ENCODE measurements at regions not wholly inside any gene's neighbourhood (a gene's known extent, or its start where the extent isn't known, plus 50 kb on each side); places are given as distances from the start of the nearest gene placed in this dataset.
A peak's percentile ranks its signal among the peaks of the same experiment; 100 is the strongest.
"Not testable (repeated sequence)": the region's sequence is repeated elsewhere in the genome, so short reads cannot be mapped to it uniquely, and the experiment has no call there.

DNA sequence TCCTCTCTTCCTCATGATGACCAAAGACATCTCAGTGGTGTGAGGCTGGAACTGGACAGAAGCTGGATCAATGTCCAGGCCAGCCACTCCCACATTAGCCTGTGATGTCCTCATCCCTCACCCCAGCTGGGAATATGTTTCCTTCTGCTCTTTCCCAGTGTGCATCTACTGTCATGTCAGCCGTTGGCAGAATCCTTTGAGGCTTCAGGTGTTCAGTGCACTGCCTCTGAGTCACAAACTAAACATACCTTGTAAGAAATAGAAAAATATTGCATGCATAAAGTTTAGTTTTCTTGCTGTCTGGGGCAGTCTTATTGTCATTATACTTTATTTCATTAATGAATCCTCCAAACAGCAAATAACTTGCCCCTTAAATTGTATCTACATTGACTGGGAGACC is 161.6 kb upstream of the RASGRP1 start:
- DNase-seq (ENCODE audit: low read depth in 3 of 3, low spot score in 2 of 3): no peak

DNA sequence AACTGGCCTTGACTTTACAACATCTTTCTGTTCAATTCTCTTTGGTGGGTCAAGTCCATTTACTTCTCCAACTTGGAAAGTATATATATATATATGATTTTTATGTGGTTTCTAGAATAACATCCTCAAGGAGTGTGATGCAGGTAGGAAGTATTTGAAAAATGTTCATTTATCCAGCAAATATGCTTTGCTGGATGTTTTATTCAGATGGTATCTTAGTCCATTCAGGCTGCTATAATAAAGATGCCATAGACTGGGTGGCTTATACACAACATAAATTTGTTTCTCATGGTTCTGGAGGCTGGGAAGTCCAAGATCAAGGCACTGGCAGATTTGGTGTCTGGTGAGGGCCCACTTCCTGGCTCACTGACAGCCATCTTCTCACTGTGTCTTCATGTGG is 168.7 kb upstream of the RASGRP1 start:
- DNase-seq (ENCODE audit: low read depth in 3 of 3, low spot score in 2 of 3): no peak

DNA sequence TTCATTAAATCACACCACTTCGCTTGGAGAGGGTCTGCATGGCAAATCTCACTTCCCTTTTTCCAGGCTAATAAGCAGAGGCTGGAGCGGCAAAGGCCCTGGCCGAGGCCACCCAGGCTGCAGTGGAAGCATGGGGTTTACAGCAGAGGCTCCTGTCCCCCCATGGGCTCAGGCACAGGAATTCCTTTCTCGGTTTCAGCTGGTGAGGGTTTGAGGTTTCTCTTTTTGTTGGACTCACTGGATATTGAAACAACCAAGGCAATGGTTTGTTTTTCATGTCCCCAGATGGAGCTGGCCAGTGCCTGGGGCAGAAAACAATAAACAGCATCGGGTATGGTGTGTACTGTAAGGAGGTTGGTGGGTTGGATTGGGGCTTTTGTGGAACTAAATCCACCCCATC is 175.6 kb upstream of the RASGRP1 start:
- DNase-seq (ENCODE audit: low read depth in 3 of 3, low spot score in 2 of 3): no peak

- no peak for DNase-seq (ENCODE audit: low read depth in 3 of 3, low spot score in 2 of 3)
These were observed 178.5 kb upstream of the RASGRP1 start for GRCh38 chr15:38743147-38743546.

DNA sequence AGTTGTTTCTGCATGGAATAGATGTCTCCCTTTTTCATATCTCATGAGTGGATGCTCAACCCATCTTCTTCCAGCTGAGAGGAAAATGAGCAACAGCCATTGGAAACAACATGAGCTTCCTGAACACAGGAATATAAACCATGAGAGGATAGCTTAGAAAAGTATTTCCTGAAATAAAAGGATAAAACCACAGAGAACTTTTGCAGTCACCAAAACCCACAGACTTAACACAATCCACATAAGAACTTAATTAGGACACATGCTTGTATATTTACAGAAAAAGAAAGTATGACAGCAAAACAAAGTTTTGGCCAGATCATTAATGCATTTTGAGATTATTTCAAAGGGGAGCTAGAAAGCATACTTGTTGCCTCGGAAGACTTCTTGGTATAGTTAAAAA is 180.5 kb upstream of the RASGRP1 start:
- no peak for DNase-seq (ENCODE audit: low read depth in 3 of 3, low spot score in 2 of 3)

- DNase-seq (ENCODE audit: low read depth in 3 of 3, low spot score in 2 of 3): no peak
These were observed 181.0 kb upstream of the RASGRP1 start for GRCh38 chr15:38745626-38746025.

GRCh38 chr15:38746211-38746610 is 181.6 kb upstream of the RASGRP1 start:
- DNase-seq (ENCODE audit: low read depth in 3 of 3, low spot score in 2 of 3): no peak

DNA sequence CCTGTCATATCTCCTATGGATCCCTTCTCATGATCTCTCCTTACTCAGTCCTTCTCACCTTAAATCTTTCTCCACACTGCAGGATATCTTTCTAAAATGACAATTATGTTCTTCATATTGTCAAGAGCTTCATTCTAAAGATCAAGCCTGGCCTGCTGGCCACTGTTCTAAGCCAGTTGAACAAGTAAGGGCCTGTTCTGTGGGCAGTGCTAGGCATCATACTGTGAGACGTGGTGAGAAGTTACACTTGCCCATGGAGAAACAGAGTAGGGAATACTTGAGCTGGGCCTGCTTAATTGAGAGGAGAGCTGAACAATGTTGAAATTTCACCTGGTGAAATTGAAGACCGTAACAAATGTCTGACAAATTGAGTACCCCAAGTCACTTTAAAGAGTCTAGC is 184.1 kb upstream of the RASGRP1 start:
- DNase-seq (ENCODE audit: low read depth in 3 of 3, low spot score in 2 of 3): no peak

GRCh38 chr15:38750786-38751185 is 186.2 kb upstream of the RASGRP1 start:
- DNase-seq (ENCODE audit: low read depth in 3 of 3, low spot score in 2 of 3): no peak

DNA sequence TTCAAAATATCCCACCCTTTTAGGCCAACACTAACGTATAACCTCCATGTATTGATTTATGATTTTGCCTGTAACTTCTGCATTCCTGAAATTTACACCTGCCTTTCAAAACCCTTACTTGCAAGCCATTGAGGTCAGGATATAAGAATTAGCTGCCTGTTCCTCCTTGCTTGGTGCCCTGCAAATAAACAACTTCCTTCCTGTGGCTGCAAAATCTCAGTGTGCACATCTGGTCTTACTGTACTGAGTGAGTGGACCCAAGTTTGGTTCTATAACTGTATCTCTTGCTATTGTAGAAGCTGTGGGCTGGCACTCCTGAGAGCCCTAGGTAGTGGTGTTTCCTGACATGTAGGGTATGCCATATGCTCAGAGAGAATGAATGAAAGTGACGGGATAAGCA is 191.1 kb upstream of the RASGRP1 start:
- no peak for DNase-seq (ENCODE audit: low read depth in 3 of 3, low spot score in 2 of 3)

GRCh38 chr15:38756441-38756840 is 191.8 kb upstream of the RASGRP1 start:
- no peak for DNase-seq (ENCODE audit: low read depth in 3 of 3, low spot score in 2 of 3)

GRCh38 chr15:38758043-38758442 is 193.4 kb upstream of the RASGRP1 start:
- peak in 1 of 3 donors; percentile 35 for DNase-seq (ENCODE audit: low read depth in 3 of 3, low spot score in 2 of 3)

- no peak for DNase-seq (ENCODE audit: low read depth in 3 of 3, low spot score in 2 of 3)
These were observed 197.1 kb upstream of the RASGRP1 start for GRCh38 chr15:38761681-38762080.

DNA sequence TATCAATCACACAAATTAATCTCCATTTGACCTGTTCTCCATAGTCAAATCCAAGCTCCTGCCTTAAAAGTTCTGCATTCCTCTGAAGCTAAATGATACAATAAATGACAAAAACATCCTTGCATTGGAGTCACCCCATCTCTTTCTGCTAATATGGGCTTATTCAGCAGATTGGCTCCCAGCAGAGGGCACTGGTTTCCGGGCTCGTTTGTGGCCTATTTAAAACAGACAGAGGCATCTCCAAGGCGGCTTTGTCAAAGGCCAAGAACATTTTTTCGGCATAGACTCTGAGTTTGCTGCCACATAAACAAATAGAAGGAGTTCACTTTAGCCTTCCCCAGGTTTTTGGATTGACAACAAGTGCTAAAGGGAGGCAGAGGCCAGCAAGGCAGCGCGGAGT is 204.4 kb upstream of the RASGRP1 start:
- no peak for DNase-seq (ENCODE audit: low read depth in 3 of 3, low spot score in 2 of 3)

DNA sequence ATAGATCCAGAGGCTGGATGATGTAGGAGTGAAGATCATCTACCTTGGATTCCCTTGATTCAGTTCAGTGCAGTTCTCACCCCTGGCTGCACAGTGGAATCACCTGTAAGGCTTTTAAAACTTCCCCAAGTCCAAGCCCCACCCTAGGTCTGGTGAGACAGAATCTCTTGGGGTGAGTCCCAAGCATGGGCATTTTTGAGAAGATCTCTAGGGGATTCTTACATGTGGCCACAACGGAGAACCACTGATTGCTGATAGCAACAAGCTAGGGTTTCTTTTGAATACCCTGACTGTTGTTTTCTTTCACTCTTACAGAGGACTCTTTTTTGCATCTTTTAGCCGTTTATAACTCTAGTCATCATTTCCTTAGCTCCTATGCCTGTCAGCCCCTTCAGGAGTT is 204.9 kb upstream of the RASGRP1 start:
- DNase-seq (ENCODE audit: low read depth in 3 of 3, low spot score in 2 of 3): no peak

GRCh38 chr15:38774076-38774475 is 209.5 kb upstream of the RASGRP1 start:
- not testable (repeated sequence) for DNase-seq (ENCODE audit: low read depth in 3 of 3, low spot score in 2 of 3)

DNA sequence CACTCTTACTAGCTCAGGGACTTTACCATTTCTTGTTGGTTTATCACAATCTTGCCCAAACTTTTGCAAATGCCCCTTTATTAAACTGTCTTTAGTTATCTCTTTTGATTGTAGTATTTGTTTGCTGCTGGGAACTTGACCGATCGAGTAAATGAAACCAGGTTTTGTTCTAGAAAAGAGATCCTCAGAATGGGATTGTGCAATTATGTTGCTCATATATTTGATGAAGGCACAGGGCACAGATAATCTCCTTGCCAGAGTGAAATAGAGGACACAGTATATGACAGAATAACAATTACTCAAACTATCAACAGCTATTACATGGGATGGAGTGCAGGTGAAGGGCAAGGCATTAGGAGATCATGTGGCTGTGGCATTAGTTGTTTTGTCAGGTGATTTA is 216.6 kb upstream of the RASGRP1 start:
- DNase-seq (ENCODE audit: low read depth in 3 of 3, low spot score in 2 of 3): no peak

DNA sequence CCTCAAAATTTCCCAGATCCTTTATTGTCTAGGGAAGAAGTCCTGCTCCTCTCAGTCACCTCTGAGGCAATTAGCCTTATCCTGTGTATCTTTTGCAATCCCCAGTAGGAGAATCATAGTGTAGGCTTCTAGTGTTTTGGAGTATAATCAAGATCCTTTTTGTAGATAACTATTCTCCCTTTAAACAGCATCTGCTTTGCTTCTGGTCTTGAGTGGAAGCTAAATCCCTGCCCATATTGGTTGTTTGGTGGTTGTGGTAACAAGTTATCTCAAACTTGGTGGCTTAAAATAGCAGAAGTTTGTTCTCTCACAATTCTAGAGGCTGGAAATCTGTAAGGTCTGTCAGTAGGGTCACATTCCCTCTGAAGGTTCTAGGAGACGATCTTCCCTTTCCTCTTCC is 217.5 kb upstream of the RASGRP1 start:
- DNase-seq (ENCODE audit: low read depth in 3 of 3, low spot score in 2 of 3): no peak

- DNase-seq (ENCODE audit: low read depth in 3 of 3, low spot score in 2 of 3): no peak
These were observed 224.3 kb upstream of the RASGRP1 start for GRCh38 chr15:38788918-38789317.

DNA sequence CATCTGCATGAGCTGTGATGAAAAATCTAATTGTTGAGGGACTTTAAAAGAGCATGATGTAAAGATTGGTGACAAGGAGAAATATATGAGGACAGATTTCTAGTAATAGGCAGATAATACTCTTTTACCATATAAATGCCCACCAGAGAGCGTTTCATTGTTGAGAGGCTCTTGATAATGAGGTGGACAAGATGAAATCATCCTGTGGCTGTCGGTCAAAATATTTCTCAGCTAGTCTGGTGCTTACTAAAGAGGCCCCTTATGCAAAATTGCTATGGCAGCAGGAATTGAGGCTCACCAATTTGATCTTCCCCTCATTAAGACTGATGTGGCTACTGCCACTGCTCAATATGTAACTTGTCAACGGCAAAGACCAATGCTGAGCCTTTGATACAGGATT is 225.0 kb upstream of the RASGRP1 start:
- DNase-seq (ENCODE audit: low read depth in 3 of 3, low spot score in 2 of 3): no peak

- DNase-seq (ENCODE audit: low read depth in 3 of 3, low spot score in 2 of 3): no peak
These were observed 228.7 kb upstream of the RASGRP1 start for GRCh38 chr15:38793206-38793810.

DNA sequence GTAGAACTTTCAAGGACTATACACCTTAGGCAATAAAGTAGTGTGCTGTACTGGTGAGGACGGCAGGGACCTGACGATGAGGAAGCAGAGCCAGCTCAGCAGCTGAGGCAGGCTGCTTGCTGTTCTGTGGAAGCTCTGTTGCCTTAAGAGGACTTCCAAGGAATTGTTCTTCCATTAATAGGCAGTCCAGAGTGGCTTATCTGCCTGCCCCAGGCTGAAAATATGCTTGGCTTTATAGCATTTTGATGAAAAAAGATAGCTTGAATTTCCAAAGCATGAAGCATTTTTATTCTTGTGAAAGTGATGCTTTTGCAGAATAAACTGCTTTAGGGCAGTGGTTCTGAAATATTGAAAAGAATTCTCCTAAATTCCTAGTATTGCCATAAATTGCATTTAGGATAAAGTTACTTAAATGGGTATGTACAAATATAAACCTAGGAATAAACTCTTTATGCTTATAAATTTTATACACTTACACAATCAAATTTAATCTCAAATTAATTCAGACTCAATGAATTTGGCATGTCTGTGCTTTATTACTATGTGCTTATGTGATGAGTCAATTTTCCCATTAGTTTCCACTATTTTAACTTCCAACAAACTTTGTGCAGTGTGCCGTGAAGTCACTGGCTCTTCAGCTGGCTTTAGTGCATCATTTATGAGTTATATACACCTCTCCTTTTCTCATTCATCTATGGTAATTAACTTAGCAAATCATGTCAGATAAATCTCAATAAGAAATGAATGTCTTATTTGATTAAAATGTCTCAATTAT is 231.0 kb upstream of the RASGRP1 start:
- DNase-seq (ENCODE audit: low read depth in 3 of 3, low spot score in 2 of 3): no peak

GRCh38 chr15:38796589-38796988 is 232.0 kb upstream of the RASGRP1 start:
- DNase-seq (ENCODE audit: low read depth in 3 of 3, low spot score in 2 of 3): no peak
